WTC11 (cell line): ENCODE measurements at regions not wholly inside any gene's neighbourhood (a gene's known extent, or its start where the extent isn't known, plus 50 kb on each side); places are given as distances from the start of the nearest gene placed in this dataset.
"Not testable (repeated sequence)": the region's sequence is repeated elsewhere in the genome, so short reads cannot be mapped to it uniquely, and the experiment has no call there.

Experiments used
- ATAC-seq: fragments of 200-7000 bp; cut with Tn5 transposase; 2 replicates; pipeline ENCODE4 v1.10.0; 2021; ENCODE audit warnings: mild to moderate bottlenecking, moderate library complexity
- CTCF ChIA-PET: fragments of 300-600 bp; sonication (Branson Sonifier 250); formaldehyde crosslinking; loops from one replicate; lab custom pipeline; 2021; ENCODE audit warnings: antibody characterized with exemption; lab: Charles Lee
- POLR2A ChIA-PET: fragments of 350-600 bp; sonication (Branson Sonifier 250); formaldehyde crosslinking; loops from one replicate; lab custom pipeline; 2021; ENCODE audit warnings: antibody characterized with exemption; lab: Charles Lee
- DNase-seq: peaks from one replicate; pipeline ENCODE4 v3.0.0; 2021; ENCODE audit warnings: low spot score
- H3K27ac Mint-ChIP-seq: 2 replicates; pipeline ENCODE4 v1.8.0; 2021; ENCODE audit warnings: mixed read lengths
- H3K27me3 Mint-ChIP-seq: 2 replicates; pipeline ENCODE4 v1.8.0; 2021; ENCODE audit warnings: low read depth, mild to moderate bottlenecking, moderate library complexity, mixed read lengths
- H3K36me3 Mint-ChIP-seq: 2 replicates; pipeline ENCODE4 v1.8.0; 2021; ENCODE audit warnings: mixed read lengths
- H3K4me1 Mint-ChIP-seq: 2 replicates; pipeline ENCODE4 v1.8.0; 2022; ENCODE audit warnings: mixed read lengths
- H3K4me3 Mint-ChIP-seq: 2 replicates; pipeline ENCODE4 v1.8.0; 2021; ENCODE audit warnings: mild to moderate bottlenecking, moderate library complexity, mixed read lengths
- H3K9me3 Mint-ChIP-seq: 2 replicates; pipeline ENCODE4 v1.8.0; 2021; ENCODE audit warnings: mixed read lengths
- TF ChIP-seq, protein P1 (sequence below): sonication (generic); formaldehyde crosslinking; IDR thresholded peaks from 2 replicates; pipeline ENCODE4 v1.8.0; 2023; ENCODE audit warnings: mild to moderate bottlenecking, missing genetic modification reagents
- TF ChIP-seq, protein P2 (sequence below): sonication (generic); formaldehyde crosslinking; IDR thresholded peaks from 2 replicates; pipeline ENCODE4 v1.8.1; 2023; ENCODE audit warnings: mild to moderate bottlenecking, moderate library complexity, missing genetic modification reagents
- TF ChIP-seq, protein P3 (sequence below): sonication (generic); formaldehyde crosslinking; IDR thresholded peaks from 2 replicates; pipeline ENCODE4 v1.8.1; 2023; ENCODE audit warnings: mild to moderate bottlenecking, missing genetic modification reagents
- TF ChIP-seq, protein P4 (sequence below): sonication (generic); formaldehyde crosslinking; conservative IDR thresholded peaks from 2 replicates; pipeline ENCODE4 v1.8.1; 2023; ENCODE audit warnings: mild to moderate bottlenecking, low read depth, missing genetic modification reagents, moderate library complexity
- TF ChIP-seq, protein P5 (sequence below): sonication (generic); formaldehyde crosslinking; IDR thresholded peaks from 2 replicates; pipeline ENCODE4 v1.8.0; 2022; ENCODE audit warnings: mild to moderate bottlenecking, missing genetic modification reagents

DNA sequence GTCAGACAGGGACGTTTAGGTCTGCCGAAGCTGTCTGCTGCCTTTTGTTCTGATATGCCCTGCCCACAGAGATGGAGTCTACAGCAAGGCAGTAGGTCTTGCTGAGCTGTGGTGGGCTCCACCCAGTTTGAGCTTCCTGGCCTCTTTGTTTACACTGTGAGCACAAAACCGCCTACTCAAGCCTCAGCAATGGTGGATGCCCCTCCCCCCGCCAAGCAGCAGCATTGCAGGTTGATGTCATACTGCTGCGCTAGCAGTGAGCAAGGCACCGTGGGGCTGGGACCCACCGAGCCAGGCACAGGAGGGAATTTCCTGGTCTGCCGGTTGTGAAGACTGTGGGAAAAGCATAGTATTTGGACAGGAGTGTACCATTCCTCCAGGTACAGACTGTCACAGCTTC lies 233.1 kb downstream of the ATPSCKMT start:
- CTCF ChIA-PET = interaction anchor here (1.4 kb wide), 1 partner anchor 14 kb away, joined by 4 read pairs; no protein-coding TSS in a partner anchor
- ATAC-seq = peak; percentile 58
- H3K4me3 Mint-ChIP-seq, H3K27me3 Mint-ChIP-seq, POLR2A ChIA-PET, H3K27ac Mint-ChIP-seq, H3K4me1 Mint-ChIP-seq, DNase-seq: not testable (repeated sequence)
- peaks cover 12% of the 10 kb centered on the region for H3K36me3 Mint-ChIP-seq
- H3K9me3 Mint-ChIP-seq = peaks cover 39% of the 10 kb centered on the region
- TF ChIP-seq, protein P1, sequence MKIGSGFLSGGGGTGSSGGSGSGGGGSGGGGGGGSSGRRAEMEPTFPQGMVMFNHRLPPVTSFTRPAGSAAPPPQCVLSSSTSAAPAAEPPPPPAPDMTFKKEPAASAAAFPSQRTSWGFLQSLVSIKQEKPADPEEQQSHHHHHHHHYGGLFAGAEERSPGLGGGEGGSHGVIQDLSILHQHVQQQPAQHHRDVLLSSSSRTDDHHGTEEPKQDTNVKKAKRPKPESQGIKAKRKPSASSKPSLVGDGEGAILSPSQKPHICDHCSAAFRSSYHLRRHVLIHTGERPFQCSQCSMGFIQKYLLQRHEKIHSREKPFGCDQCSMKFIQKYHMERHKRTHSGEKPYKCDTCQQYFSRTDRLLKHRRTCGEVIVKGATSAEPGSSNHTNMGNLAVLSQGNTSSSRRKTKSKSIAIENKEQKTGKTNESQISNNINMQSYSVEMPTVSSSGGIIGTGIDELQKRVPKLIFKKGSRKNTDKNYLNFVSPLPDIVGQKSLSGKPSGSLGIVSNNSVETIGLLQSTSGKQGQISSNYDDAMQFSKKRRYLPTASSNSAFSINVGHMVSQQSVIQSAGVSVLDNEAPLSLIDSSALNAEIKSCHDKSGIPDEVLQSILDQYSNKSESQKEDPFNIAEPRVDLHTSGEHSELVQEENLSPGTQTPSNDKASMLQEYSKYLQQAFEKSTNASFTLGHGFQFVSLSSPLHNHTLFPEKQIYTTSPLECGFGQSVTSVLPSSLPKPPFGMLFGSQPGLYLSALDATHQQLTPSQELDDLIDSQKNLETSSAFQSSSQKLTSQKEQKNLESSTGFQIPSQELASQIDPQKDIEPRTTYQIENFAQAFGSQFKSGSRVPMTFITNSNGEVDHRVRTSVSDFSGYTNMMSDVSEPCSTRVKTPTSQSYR (CRISPR knock-in tag) = 0 out of 2 replicates have a peak, but pooled peaks have one; percentile 38

DNA sequence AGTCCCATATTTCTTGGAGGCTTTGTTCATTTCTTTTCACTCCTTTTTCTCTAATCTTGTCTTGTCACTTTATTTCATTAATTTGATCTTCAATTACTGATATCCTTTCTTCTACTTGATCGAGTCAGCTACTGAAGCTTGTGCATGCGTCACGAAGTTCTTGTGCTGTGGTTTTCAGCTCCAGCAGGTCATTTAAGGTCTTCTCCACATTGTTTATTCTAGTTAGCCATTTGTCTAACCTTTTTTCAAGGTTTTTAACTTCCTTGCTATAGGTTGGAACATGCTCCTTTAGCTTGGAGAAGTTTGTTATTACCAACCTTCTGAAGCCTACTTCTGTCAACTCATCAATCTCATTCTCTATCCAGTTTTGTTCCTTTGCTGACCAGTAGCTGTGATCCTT lies 234.0 kb downstream of the ATPSCKMT start:
- CTCF ChIA-PET = interaction anchor here (1.4 kb wide), 1 partner anchor 15 kb away, joined by 4 read pairs; no protein-coding TSS in a partner anchor
- Mint-ChIP-seq H3K36me3 (peaks cover 12% of the 10 kb centered on the region), H3K9me3 (peaks cover 38% of the 10 kb centered on the region)
- DNase-seq, H3K4me1 Mint-ChIP-seq, H3K27me3 Mint-ChIP-seq, ATAC-seq, POLR2A ChIA-PET, H3K27ac Mint-ChIP-seq, H3K4me3 Mint-ChIP-seq: not testable (repeated sequence)

DNA sequence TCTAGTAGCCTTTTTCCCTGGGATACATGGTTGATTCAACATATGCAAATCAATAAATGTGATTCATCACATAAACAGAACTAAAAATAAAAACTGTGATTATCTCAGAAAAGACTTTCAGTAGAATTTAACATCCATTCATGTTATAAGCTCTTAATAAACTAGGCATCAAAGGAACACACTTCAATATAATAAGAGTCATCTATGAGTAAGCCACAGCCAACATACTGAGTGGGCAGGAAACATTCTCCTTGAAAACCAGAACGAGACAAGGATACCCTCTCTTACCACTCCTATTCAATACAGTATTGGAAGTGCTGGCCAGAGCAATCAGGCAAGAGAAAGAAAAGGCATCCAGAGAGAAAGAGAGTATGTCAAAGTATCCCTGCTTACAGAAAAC lies 239.9 kb downstream of the ATPSCKMT start:
- Mint-ChIP-seq H3K27me3 (no peaks in the 10 kb centered on the region), H3K27ac (no peak overlapping the region), H3K36me3 (peaks cover 2% of the 10 kb centered on the region), H3K9me3 (peaks cover 32% of the 10 kb centered on the region), H3K4me3 (no peak overlapping the region), H3K4me1 (no peaks in the 10 kb centered on the region)
- ChIA-PET CTCF (interaction anchor here (1.7 kb wide), 1 partner anchor 21 kb away, joined by 5 read pairs; no protein-coding TSS in a partner anchor), POLR2A (no interaction called here)
- TF ChIP-seq, protein P2, sequence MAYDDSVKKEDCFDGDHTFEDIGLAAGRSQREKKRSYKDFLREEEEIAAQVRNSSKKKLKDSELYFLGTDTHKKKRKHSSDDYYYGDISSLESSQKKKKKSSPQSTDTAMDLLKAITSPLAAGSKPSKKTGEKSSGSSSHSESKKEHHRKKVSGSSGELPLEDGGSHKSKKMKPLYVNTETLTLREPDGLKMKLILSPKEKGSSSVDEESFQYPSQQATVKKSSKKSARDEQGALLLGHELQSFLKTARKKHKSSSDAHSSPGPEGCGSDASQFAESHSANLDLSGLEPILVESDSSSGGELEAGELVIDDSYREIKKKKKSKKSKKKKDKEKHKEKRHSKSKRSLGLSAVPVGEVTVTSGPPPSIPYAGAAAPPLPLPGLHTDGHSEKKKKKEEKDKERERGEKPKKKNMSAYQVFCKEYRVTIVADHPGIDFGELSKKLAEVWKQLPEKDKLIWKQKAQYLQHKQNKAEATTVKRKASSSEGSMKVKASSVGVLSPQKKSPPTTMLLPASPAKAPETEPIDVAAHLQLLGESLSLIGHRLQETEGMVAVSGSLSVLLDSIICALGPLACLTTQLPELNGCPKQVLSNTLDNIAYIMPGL = no peak
- TF ChIP-seq, protein P3, sequence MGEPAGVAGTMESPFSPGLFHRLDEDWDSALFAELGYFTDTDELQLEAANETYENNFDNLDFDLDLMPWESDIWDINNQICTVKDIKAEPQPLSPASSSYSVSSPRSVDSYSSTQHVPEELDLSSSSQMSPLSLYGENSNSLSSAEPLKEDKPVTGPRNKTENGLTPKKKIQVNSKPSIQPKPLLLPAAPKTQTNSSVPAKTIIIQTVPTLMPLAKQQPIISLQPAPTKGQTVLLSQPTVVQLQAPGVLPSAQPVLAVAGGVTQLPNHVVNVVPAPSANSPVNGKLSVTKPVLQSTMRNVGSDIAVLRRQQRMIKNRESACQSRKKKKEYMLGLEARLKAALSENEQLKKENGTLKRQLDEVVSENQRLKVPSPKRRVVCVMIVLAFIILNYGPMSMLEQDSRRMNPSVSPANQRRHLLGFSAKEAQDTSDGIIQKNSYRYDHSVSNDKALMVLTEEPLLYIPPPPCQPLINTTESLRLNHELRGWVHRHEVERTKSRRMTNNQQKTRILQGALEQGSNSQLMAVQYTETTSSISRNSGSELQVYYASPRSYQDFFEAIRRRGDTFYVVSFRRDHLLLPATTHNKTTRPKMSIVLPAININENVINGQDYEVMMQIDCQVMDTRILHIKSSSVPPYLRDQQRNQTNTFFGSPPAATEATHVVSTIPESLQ = no peak
- TF ChIP-seq, protein P4, sequence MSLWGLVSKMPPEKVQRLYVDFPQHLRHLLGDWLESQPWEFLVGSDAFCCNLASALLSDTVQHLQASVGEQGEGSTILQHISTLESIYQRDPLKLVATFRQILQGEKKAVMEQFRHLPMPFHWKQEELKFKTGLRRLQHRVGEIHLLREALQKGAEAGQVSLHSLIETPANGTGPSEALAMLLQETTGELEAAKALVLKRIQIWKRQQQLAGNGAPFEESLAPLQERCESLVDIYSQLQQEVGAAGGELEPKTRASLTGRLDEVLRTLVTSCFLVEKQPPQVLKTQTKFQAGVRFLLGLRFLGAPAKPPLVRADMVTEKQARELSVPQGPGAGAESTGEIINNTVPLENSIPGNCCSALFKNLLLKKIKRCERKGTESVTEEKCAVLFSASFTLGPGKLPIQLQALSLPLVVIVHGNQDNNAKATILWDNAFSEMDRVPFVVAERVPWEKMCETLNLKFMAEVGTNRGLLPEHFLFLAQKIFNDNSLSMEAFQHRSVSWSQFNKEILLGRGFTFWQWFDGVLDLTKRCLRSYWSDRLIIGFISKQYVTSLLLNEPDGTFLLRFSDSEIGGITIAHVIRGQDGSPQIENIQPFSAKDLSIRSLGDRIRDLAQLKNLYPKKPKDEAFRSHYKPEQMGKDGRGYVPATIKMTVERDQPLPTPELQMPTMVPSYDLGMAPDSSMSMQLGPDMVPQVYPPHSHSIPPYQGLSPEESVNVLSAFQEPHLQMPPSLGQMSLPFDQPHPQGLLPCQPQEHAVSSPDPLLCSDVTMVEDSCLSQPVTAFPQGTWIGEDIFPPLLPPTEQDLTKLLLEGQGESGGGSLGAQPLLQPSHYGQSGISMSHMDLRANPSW (CRISPR knock-in tag) = no peak
- TF ChIP-seq, protein P5, sequence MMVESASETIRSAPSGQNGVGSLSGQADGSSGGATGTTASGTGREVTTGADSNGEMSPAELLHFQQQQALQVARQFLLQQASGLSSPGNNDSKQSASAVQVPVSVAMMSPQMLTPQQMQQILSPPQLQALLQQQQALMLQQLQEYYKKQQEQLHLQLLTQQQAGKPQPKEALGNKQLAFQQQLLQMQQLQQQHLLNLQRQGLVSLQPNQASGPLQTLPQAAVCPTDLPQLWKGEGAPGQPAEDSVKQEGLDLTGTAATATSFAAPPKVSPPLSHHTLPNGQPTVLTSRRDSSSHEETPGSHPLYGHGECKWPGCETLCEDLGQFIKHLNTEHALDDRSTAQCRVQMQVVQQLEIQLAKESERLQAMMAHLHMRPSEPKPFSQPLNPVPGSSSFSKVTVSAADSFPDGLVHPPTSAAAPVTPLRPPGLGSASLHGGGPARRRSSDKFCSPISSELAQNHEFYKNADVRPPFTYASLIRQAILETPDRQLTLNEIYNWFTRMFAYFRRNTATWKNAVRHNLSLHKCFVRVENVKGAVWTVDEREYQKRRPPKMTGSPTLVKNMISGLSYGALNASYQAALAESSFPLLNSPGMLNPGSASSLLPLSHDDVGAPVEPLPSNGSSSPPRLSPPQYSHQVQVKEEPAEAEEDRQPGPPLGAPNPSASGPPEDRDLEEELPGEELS (CRISPR knock-in tag) = no peak
- no peak for DNase-seq
- ATAC-seq = no peak
